ENCODE measurements at regions not wholly inside any gene's neighbourhood (a gene's known extent, or its start where the extent isn't known, plus 50 kb on each side); places are given as distances from the start of the nearest gene placed in this dataset.
A peak's percentile ranks its signal among the peaks of the same experiment; 100 is the strongest.
"Not testable (repeated sequence)": the region's sequence is repeated elsewhere in the genome, so short reads cannot be mapped to it uniquely, and the experiment has no call there.

GRCh38 chr13:109989155-109989554 is 202.8 kb upstream of the IRS2 start:
- in situ Hi-C loops (cut with HindIII; ENCODE audit: low sequenced_read_pairs) = no loop called here
- DNase-seq (ENCODE audit: low read depth) = peak; percentile 42
- TF ChIP-seq, protein P1, sequence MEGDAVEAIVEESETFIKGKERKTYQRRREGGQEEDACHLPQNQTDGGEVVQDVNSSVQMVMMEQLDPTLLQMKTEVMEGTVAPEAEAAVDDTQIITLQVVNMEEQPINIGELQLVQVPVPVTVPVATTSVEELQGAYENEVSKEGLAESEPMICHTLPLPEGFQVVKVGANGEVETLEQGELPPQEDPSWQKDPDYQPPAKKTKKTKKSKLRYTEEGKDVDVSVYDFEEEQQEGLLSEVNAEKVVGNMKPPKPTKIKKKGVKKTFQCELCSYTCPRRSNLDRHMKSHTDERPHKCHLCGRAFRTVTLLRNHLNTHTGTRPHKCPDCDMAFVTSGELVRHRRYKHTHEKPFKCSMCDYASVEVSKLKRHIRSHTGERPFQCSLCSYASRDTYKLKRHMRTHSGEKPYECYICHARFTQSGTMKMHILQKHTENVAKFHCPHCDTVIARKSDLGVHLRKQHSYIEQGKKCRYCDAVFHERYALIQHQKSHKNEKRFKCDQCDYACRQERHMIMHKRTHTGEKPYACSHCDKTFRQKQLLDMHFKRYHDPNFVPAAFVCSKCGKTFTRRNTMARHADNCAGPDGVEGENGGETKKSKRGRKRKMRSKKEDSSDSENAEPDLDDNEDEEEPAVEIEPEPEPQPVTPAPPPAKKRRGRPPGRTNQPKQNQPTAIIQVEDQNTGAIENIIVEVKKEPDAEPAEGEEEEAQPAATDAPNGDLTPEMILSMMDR (IDR thresholded peaks at IDR 0.05; ENCODE audit: low read depth, low read length, missing control alignments) = no peak
- no peak overlapping the region for H3K4me3 ChIP-seq (ENCODE audit: low read depth, low read length)

GRCh38 chr13:109986851-109987250 is 200.5 kb upstream of the IRS2 start:
- TF ChIP-seq, protein P1 (IDR thresholded peaks at IDR 0.05; ENCODE audit: low read depth, low read length, missing control alignments) = no peak
- in situ Hi-C loops (cut with HindIII; ENCODE audit: low sequenced_read_pairs) = no loop called here
- no peak for DNase-seq (ENCODE audit: low read depth)
- H3K4me3 ChIP-seq (ENCODE audit: low read depth, low read length) = no peak overlapping the region

GRCh38 chr13:109985871-109986450 is 199.6 kb upstream of the IRS2 start:
- in situ Hi-C loops (cut with HindIII; ENCODE audit: low sequenced_read_pairs) = no loop called here
- TF ChIP-seq, protein P1 (IDR thresholded peaks at IDR 0.05; ENCODE audit: low read depth, low read length, missing control alignments) = no peak
- DNase-seq (ENCODE audit: low read depth) = no peak
- H3K4me3 ChIP-seq (ENCODE audit: low read depth, low read length) = no peak overlapping the region

DNA sequence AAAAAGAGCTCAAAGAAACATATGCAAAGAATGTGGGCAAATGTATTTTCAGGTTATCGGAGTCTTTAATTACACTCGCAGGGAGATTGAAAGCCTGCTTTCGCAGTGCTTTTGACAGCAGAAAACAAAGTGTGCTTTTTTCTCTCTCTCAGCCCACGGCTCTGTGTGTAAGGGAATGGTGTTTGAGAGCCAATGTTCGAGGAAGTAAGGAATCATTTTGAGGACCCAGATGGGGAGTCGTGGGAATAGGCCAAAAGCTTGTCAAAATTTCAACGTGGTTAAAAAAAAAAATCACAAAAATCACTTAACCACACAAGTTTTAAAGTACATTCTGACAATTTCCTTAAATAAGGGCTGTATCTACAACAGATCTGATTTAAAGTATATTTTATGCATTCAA is 197.1 kb upstream of the IRS2 start:
- no peak overlapping the region for H3K4me3 ChIP-seq (ENCODE audit: low read depth, low read length)
- no peak for DNase-seq (ENCODE audit: low read depth)
- TF ChIP-seq, protein P1 (IDR thresholded peaks at IDR 0.05; ENCODE audit: low read depth, low read length, missing control alignments) = no peak
- in situ Hi-C loops (cut with HindIII; ENCODE audit: low sequenced_read_pairs) = no loop called here

GRCh38 chr13:109981000-109981399 is 194.6 kb upstream of the IRS2 start:
- TF ChIP-seq, protein P1 (IDR thresholded peaks at IDR 0.05; ENCODE audit: low read depth, low read length, missing control alignments) = no peak
- H3K4me3 ChIP-seq (ENCODE audit: low read depth, low read length) = no peak overlapping the region
- in situ Hi-C loops (cut with HindIII; ENCODE audit: low sequenced_read_pairs) = no loop called here
- DNase-seq (ENCODE audit: low read depth) = no peak

DNA sequence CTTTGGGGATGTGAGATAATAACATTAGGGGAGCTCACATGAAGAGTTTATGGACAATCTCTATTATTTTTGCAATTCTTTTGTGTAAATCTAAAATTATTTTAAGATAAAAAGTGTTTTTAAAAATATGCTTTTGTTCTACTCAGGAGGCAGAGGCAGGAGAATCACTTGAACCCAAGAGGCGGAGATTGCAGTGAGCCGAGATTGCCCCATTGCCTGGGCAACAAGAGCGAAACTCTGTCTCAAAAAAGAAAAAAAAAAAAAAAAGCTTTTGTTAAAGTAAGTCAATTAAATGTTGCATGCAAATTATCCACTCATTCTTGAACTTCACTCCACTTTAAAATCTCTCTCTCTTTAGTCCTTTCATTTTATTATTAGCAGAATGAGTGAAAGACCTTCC is 193.3 kb upstream of the IRS2 start:
- in situ Hi-C loops (cut with HindIII; ENCODE audit: low sequenced_read_pairs); DNase-seq (ENCODE audit: low read depth); H3K4me3 ChIP-seq (ENCODE audit: low read depth, low read length): not testable (repeated sequence)

- in situ Hi-C loops (cut with HindIII; ENCODE audit: low sequenced_read_pairs) = no loop called here
- TF ChIP-seq, protein P1 (IDR thresholded peaks at IDR 0.05; ENCODE audit: low read depth, low read length, missing control alignments) = no peak
- no peak for DNase-seq (ENCODE audit: low read depth)
- no peak overlapping the region for H3K4me3 ChIP-seq (ENCODE audit: low read depth, low read length)
Measured at GRCh38 chr13:109979228-109979627, 192.8 kb upstream of the IRS2 start.
